GM18502 (cell line): ENCODE measurements at regions not wholly inside any gene's neighbourhood (a gene's known extent, or its start where the extent isn't known, plus 50 kb on each side); places are given as distances from the start of the nearest gene placed in this dataset.
"Not testable (repeated sequence)": the region's sequence is repeated elsewhere in the genome, so short reads cannot be mapped to it uniquely, and the experiment has no call there.

ENCODE experiments used
- ATAC-seq: cut with Tn5 transposase; IDR thresholded peaks from one replicate; pipeline ENCODE4 v1.9.1; 2021; ENCODE audit warnings: mild to moderate bottlenecking; ENCODE audit not compliant: unreplicated experiment, poor library complexity

DNA sequence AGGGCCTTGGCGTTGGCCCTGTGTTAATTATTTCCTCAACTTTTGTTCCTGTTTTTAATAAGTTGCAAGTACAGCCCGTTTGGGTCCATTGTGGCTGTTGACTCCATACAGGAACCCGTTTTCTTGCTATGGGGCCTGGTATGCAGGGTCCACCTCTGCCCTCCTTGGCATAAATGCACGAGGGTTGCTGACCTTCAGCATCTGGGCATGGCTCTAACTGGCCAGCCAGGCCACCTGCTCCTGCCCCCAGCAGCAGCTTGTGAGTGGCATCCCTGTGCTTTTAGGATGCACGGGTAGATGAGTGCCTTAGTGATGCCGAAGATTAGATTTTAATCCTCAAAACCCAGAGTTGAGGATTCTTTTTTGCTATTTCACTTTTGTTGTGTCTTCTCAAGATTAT lies 123.2 kb downstream of the GLRX3 start:
- ATAC-seq: no peak

DNA sequence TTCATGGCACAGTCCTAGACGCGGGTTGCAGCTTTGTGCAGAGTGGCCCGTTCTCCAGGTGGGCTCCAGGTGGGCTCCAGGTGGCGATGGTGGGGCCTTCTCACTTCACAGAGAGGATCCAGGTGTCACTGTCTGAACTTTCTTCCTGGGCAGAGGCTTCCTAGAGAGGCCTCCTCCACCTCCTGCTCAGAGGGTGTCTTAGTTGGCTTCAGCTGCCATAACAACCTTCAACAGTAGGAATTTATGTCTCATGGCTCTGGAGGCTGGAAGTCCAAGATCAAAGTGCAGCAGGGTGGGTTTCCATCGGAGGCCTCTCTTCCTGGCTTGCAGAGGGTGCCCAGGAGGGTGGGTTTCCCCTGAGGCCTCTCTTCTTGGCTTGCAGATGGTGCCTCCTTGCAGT lies 125.1 kb downstream of the GLRX3 start:
- no peak for ATAC-seq

DNA sequence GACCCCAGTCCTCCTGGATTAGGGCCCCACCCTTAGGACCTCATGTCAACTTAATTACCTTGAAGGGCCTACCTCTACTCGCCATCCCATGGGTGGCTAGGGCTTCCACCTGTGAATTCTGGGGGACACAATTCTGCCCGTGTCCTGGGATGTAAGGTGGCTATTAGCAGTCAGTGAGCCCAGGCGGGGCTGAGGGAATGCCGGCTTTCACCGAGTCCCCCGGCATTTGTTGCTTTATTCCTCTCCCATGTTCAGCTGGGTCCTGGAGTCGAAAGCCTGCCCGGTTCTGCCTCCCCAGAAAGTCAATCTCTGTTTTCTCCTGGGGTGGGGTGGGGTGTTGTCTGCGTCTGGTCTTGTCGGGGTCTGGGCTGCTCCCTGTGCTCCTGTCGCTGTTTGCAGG lies 125.6 kb downstream of the GLRX3 start:
- no peak for ATAC-seq

DNA sequence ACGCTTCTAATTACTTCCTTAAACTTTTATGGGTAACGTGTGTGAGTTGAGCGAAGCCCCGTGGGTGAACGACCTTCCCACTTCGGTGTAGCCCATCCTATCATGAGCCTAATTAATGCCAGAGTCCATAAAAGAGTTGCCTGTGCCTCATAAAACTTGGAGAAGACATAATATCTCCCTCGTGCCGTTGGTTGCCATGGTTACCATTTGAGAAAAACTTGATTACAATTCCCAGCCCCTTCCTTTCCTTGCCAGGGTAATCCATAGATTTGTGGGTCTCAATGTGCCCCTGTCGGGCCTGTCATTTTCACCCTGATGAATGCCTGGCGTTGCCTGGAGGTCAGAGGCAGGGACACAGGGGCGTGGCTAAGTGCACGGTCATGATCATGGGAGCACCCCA lies 127.1 kb downstream of the GLRX3 start:
- no peak for ATAC-seq

DNA sequence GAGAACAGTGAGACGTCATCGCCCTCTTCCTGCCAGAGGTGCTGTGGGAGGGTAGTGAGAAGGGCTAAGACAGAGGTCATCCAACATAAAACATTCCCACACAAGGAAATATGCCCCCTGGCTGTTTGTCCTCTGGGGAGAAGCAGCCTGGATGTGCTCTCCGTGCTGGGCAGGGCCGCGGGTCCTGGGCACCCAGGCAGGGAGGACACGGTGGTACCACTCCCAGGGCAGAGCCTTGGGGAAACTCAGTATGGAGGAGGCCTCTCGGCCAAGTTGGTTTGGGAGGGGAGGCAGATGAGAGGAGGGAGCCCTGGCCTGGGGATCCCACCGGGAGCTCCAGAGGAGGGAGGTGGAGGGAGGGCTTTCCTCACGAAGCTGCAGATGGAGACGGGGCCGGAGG lies 129.4 kb downstream of the GLRX3 start:
- ATAC-seq: no peak

DNA sequence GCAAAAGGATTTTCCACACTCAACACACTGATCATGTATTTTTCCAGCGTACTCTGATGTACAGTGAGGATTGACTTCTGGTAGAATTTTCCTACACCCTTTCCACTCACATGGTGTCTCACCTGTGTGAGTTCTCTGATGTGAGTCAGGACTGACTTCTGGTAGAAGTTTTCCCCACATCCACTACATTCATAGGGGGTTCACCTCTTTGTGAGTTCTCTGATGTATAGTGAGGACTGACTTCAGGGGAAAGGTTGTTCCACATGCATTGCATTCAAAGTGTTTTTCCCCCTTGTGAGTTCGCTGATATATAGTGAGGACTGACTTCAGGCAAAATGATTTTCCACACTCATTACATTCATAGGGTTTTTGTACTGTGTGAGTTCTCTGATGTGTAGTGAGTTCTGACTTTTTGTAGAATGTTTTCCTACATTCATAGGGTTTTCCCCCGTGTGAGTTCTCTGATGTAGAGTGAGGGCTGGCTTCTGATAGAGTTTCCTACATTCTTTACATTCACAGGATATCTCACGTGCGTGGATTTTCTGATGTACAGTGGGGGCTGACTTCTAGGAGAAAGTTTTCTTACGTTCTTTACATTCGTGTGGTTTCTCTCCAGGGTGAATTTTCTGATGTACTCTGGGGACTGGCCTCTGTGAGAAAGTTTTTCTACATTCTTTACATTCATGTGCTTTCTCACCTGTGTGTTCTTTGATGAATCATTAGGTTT lies 146.5 kb downstream of the GLRX3 start:
- ATAC-seq: no peak

DNA sequence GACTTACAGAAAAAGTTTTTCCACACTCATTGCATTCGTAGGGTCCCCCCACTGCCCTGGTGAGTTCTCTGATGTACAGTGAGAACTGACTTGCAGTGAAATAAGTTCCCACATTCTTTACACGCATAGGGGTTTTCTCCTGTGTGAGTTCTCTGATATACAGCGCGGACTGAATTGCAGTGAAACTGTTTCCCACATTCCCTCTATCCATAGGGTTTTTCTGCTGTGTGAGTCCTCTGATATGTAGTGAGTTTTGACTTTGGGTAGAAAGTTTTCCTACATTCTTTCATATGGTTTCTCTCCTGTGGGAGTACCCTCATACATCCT lies 147.0 kb downstream of the GLRX3 start:
- ATAC-seq: no peak

DNA sequence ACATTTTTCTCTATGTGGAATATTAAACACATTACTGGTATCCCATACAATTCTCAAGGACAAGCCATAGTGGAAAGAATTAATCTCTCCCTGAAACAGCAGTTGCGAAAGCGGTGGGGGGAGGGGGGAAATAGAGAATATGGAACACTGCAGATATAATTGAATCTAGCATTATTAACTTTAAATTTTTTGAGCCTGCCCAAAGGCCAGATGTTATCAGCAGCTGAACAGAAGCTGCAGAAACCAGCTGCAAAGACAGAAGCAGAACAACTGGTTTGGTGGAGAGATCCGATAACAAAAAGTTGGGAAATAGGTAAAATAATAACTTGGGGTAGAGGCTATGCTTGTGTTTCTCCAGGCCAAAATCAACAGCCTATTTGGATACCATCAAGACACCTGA lies 159.6 kb downstream of the GLRX3 start:
- ATAC-seq: not testable (repeated sequence)

DNA sequence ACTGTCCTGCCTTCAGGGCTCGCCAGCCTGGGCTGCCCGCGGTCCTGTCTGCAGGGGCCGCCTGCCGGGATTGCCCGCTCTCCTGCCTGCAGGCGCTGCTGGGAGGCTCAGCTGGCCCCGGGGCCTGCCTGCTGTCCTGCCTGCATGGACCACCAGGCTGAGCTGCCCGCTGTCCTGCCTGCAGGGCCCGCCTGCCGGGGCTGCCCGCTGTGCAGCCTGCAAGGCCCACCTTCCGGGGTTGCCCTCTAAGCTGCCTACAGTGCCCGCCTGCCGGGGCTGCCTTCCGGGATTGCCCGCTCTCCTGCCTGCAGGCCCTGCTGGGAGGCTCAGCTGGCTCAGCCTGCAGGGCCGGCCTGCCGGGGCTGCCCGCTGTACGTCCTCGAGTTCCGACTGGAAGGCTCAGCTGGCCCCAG lies 164.4 kb downstream of the GLRX3 start:
- ATAC-seq: no peak

DNA sequence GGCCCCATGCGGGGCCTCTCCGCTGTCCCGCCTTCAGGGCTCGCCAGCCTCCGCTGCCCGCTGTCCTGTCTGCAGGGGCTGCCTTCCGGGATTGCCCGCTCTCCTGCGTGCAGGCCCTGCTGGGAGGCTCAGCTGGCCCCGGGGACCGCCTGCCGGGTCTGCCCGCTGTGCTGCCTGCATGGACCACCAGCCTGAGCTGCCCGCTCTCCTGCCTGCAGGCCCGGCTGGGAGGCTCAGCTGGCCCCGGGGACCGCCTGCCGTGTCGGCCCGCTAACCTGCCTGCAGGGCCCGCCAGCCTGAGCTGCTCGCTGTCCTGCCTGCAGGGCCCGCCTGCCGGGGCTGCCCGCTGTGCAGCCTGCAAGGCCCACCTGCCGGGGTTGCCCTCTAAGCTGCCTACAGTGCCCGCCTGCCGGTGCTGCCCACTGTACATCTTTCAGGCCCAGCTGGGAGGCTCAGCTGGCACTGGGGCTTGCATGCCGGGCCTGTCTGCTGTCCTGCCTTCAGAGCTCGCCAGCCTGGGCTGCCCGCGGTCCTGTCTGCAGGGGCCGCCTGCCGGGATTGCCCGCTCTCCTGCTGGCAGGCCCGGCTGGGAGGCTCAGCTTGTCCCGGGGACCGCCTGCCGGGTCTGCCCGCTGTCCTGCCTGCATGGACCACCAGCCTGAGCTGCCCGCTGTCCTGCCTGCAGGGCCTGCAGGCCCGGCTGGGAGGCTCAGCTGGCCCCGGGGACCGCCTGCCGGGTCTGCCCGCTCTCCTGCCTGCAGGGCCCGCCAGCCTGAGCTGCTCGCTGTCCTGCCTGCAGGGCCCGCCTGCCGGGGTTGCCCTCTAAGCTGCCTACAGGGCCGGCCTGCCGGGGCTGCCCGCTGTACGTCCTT lies 165.1 kb downstream of the GLRX3 start:
- no peak for ATAC-seq

DNA sequence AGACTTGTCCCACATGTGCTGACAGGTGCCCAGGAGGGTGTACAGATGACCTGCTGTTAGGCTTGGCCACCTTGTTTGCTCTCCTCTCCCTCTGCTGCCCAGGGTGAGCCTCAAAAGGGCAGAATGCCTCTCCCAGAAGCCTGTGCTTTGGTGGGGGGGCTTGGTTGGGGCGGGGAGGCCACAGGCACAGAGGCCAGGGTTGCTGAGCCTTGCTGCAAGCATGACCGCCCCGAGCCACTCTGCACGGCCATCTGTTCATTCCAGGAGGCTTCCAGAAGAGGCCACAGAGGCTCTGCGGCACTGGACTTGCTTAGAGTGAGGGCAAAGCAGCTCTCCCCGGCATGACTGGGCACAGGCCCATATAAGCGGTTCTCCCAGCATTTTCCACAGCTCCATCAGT lies 190.8 kb downstream of the GLRX3 start:
- ATAC-seq: no peak

DNA sequence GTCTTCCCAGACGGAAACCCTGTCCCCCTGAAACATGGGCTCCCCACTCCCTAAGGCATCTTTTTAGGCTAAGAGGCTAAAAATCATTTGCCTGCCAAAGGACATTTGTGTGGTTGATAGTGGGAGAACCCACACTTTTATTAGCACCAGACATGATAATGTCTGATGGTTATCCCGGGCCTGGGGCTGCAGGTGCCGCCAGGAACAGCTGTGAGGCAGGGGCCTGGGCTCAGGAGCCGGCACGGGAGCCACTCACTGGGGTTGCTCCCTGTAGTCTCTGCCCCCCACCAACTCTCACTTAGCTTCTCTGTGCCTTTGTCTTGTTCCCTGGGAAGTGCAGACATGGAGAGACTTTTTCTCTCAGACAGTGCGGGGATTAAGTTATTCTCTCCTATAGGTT lies 193.6 kb downstream of the GLRX3 start:
- ATAC-seq: no peak

DNA sequence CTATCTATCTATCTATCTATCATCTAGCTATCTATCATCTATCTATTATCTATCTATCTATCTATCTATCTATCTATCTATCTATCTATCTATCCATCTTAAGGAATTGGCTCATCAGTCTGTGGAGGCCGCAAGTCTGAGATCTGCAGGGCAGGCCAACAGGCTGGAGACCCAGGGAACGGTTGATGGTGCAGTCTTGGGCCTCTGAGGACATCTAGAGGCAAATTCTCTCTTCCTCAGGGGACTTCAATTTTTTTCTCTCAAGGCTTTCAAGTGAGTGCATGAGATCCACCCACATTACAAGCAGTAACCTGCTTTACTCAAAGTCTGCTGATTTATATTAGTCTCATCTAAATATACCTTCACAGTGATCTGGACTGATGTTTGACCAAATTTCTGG lies 197.0 kb downstream of the GLRX3 start:
- no peak for ATAC-seq

DNA sequence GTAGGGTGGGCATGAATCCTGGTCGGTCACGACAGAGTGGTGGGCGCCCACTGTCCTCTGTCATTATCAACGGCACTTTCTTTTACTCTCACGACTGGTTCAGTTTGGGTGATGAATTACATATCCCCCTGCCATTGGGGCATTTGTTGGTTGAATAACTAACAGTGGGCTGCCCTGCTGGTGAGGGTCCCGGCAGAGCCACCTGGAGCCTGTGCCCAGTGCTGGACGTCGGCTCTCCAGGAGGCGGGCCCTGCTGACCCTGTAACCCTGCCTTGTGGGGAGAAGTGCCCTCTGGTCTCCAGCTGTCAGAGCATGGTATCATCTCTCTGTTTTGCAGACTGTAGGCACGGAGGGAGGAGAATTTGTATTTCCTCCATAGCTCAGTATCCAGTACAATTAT lies 199.1 kb downstream of the GLRX3 start:
- ATAC-seq: no peak

DNA sequence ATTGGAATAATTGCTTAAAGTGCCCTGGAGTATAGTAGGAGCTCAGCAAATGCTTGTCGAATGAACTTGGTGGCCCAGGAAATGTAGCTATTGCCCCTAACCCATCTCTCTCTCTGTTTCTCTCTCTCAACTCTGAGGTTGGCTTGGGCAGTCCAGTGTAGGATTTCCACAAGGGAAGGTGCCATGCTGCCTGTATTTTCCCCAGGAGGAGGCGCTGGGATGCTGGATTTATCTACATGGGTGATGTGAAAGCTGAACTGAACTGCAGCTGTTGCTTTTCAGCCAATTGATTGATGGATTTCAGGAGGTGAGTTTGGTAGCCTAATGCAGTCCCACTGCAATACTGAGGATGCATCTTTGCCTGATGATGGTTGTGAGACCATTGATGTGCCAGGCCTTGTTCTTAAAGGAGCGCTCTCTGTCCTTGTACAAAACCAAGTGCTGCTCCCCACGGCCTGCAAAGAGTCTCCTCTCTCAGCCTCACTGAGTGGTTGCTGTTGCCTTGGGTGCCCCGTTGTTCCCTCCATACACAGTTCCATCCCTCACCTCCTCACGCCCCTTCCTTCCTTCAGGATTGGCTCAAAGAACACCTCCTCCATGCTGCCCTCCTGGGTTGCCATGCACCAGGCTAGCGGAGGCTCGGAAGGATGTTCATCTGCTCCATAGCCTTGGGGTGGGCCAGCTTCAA lies 200.6 kb downstream of the GLRX3 start:
- ATAC-seq: no peak

DNA sequence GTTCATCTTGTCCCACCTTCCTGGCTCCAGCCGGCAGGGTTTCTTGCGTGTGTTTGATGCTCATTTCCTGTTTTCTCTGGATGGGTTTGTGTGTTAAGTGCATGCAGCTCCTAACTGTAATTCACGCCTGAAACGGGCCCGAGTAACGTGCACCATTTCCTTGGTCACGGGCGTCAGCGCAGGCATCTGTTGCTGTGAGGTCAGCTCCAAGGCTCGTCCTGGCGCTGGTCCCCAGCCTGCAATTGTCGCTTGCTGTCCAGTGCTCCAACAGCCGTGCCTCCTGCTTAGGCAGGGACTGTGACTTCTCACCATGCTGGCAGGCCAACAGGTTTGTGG lies 201.1 kb downstream of the GLRX3 start:
- no peak for ATAC-seq

DNA sequence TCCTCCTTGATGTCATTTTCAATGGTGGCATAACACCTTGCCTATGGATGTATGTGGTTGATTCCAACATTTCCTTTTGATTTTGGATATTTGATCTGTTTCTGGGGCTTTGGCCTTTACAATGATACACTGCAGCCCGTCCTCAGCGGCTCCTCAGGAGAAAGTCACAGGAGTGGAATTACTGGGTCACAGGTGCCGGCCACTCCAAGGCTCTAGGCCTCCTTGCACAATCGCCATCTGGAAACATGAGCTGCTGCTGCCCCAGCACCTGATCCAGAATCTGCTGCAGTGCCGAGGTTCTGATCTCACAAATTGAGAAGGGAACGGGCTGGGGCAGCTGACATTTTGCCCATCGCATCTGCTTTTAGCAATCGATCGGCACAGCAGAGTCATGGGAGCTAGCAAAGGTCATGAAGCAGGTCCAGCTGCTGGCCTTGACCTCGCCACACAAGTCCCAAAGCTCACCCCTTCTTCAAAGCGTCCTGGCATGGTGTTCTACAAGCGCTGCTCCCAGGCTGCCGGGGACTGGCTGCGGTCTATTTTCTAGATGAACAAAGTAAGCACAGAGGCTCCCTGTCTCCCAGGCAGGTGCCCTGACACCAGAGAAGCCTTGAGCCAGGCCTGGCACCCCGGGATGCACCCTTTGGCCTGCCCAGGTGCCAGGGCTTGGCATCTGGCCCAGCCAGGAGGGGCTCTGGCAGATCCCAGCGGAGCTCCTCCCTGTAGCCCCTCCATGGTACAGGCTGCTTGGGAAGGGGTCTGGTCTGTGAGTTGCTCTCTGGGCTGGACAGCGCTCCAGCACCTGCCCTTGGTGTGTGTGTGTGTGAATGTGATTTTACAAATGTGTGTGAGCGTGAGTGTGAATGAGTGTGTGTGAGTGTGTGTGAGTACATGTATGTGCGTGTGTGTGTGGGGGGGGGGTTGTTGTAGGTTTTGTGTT lies 201.8 kb downstream of the GLRX3 start:
- ATAC-seq: no peak

DNA sequence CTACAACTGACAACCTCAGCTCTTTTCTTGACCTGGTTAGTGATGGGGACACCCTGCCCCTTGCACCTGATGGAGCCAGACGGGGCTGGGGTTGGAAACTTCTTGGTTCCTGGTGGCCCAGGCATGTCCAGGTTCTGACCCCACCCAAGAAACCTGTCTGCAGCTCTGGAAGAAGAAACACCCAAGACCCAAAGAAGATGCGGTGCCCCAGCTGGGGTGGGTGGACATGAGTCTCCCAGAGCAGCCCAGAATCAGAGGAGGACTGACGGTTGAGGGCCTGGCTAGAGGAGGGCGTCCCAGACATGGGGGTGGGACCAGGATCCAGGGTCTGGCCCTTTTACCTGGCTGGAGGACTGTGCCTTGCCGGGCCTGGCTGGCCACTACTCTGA lies 202.4 kb downstream of the GLRX3 start:
- ATAC-seq: no peak

DNA sequence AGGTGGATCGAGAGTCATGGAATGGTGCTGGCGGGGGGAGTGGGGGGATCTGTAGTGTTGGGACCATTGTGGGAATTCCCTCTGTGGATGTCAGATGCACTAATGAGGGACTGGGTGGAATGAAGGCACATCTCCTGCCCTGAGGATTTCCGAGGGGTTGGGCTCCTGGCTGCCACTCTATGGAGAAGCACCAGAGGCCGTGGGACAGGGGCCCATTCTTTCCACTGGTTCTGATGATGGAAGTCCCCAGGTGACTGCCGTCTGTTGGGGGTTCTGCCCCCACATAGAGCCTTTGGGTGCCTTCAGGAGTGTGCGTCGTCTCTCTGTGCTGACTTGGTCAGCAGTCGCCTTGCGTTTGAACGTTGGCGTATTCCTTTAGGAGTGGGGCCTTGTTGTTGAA lies 202.9 kb downstream of the GLRX3 start:
- ATAC-seq: no peak

DNA sequence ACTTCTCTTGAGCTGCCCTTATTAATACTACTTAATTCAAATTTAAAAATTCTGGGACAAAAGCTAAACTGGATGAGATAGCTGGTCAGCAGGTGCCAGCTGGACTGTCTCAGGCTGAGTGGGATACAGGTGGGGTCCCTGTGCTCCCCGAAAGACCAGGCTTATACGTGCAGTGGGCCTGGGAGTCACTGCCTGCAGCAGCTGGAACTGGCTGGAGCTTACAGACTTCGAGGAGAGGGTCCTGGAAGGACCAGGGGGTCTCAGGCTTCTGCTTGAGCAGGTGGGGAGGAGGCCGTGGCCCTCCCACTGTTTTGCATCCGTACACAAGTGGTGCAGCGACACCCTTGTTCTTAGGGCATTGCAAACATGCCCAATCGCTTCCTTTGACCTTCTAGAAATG lies 203.7 kb downstream of the GLRX3 start:
- no peak for ATAC-seq

DNA sequence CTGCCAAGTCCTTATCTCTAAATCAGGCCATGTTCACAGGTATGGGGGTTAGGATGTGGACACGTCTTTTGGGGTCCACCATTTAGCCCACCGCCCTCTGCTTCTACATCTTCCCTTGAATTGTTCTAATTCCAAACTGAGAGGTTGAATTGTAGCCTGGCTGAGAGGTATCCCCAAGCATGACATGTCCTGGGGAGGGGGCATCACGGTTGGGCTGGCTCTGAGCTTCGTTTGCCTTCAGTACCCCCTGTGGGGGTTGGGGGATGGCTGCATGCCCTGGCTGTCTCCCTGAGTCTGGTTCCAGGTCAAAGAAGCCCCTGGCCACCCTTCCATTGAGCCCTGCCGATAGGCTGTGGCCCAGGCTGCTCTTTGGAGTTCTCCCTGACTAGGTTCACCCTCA lies 204.6 kb downstream of the GLRX3 start:
- ATAC-seq: no peak
